ENCODE measurements at regions not wholly inside any gene's neighbourhood (a gene's known extent, or its start where the extent isn't known, plus 50 kb on each side); places are given as distances from the start of the nearest gene placed in this dataset.

- no peak overlapping the region for H3K4me3 ChIP-seq
- peak overlapping the region; percentile 35 for H3K27ac ChIP-seq
- TF ChIP-seq POLR2A (IDR thresholded peaks at IDR 0.05) (no peak), CTCF (IDR thresholded peaks at IDR 0.05) (no peak), EP300 (IDR thresholded peaks at IDR 0.05) (no peak), POLR2AphosphoS5 (IDR thresholded peaks at IDR 0.05) (no peak)
- H3K9me3 ChIP-seq: no peaks in the 10 kb centered on the region
- DNase-seq (ENCODE audit: low spot score in 2 of 2): no peak
- 68% methylated on average over 3 of the region's 3 CpGs for WGBS
- no peaks in the 10 kb centered on the region for H3K27me3 ChIP-seq
- peaks cover 16% of the 10 kb centered on the region for H3K4me1 ChIP-seq
- no peaks in the 10 kb centered on the region for H3K36me3 ChIP-seq
Observed at GRCh38 chr4:155590796-155591585, 75.7 kb upstream of the GUCY1A1 start.

GRCh38 chr4:155588437-155588836, 78.2 kb upstream of the GUCY1A1 start:
- WGBS: 92% methylated on average over 2 of the region's 2 CpGs
- no peaks in the 10 kb centered on the region for H3K27me3 ChIP-seq
- H3K27ac ChIP-seq: no peak overlapping the region
- H3K36me3 ChIP-seq: no peaks in the 10 kb centered on the region
- DNase-seq (ENCODE audit: low spot score in 2 of 2): no peak
- peaks cover 16% of the 10 kb centered on the region for H3K4me1 ChIP-seq
- H3K9me3 ChIP-seq: no peaks in the 10 kb centered on the region
- no peak overlapping the region for H3K4me3 ChIP-seq
- TF ChIP-seq CTCF (IDR thresholded peaks at IDR 0.05): no peak
- TF ChIP-seq POLR2A (IDR thresholded peaks at IDR 0.05): no peak
- no peak for TF ChIP-seq POLR2AphosphoS5 (IDR thresholded peaks at IDR 0.05)
- TF ChIP-seq EP300 (IDR thresholded peaks at IDR 0.05): no peak

GRCh38 chr4:155587766-155588165, 78.9 kb upstream of the GUCY1A1 start:
- 93% methylated on average over 3 of the region's 3 CpGs for WGBS
- H3K36me3 ChIP-seq: no peaks in the 10 kb centered on the region
- H3K4me3 ChIP-seq: no peak overlapping the region
- H3K27ac ChIP-seq: no peak overlapping the region
- no peaks in the 10 kb centered on the region for H3K27me3 ChIP-seq
- no peak for TF ChIP-seq CTCF (IDR thresholded peaks at IDR 0.05)
- no peak for TF ChIP-seq EP300 (IDR thresholded peaks at IDR 0.05)
- no peak for TF ChIP-seq POLR2A (IDR thresholded peaks at IDR 0.05)
- no peak for TF ChIP-seq POLR2AphosphoS5 (IDR thresholded peaks at IDR 0.05)
- H3K9me3 ChIP-seq: no peaks in the 10 kb centered on the region
- peaks cover 15% of the 10 kb centered on the region for H3K4me1 ChIP-seq
- no peak for DNase-seq (ENCODE audit: low spot score in 2 of 2)

DNA sequence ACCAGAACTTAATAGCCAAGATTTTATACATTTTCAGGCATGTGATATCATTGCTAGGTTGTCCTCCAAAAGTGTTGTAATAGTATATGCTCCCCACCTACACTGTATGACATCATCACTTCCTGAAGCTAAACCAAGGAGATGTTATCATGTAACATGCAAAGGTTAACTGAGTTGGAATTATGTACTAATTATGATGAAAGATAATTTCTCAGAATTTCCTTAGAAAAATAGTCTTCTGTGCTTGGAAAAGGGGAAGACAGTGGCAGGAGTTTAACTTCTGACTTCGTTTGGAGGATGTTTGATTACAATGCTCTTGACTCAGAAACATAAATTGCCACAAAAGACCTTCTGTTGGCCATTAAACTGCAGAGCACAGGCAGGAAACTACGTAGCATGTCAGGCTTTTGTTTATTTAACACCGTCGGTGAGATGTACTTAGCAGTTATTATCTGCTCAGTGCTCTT, 83.6 kb upstream of the GUCY1A1 start:
- no peak for TF ChIP-seq POLR2A (IDR thresholded peaks at IDR 0.05)
- Histone ChIP-seq H3K4me1 (peaks cover 4% of the 10 kb centered on the region), H3K27ac (no peak overlapping the region), H3K27me3 (no peaks in the 10 kb centered on the region), H3K4me3 (no peak overlapping the region), H3K36me3 (no peaks in the 10 kb centered on the region), H3K9me3 (no peaks in the 10 kb centered on the region)
- DNase-seq (ENCODE audit: low spot score in 2 of 2): no peak
- WGBS: 36% methylated on average over 4 of the region's 4 CpGs

GRCh38 chr4:155582041-155582440, 84.6 kb upstream of the GUCY1A1 start:
- TF ChIP-seq EP300 (IDR thresholded peaks at IDR 0.05) (no peak), POLR2AphosphoS5 (IDR thresholded peaks at IDR 0.05) (no peak), CTCF (IDR thresholded peaks at IDR 0.05) (no peak), POLR2A (IDR thresholded peaks at IDR 0.05) (no peak)
- no peak for DNase-seq (ENCODE audit: low spot score in 2 of 2)
- no peak overlapping the region for H3K4me3 ChIP-seq
- no peaks in the 10 kb centered on the region for H3K36me3 ChIP-seq
- H3K27me3 ChIP-seq: no peaks in the 10 kb centered on the region
- H3K27ac ChIP-seq: no peak overlapping the region
- no peaks in the 10 kb centered on the region for H3K9me3 ChIP-seq
- H3K4me1 ChIP-seq: peaks cover 4% of the 10 kb centered on the region
- 89% methylated on average over 1 of the region's 1 CpG for whole genome bisulfite sequencing
